Stomach (tissue), 8 donors: ENCODE measurements at regions not wholly inside any gene's neighbourhood (a gene's known extent, or its start where the extent isn't known, plus 50 kb on each side); places are given as distances from the start of the nearest gene placed in this dataset.
"Not testable (repeated sequence)": the region's sequence is repeated elsewhere in the genome, so short reads cannot be mapped to it uniquely, and the experiment has no call there.

ENCODE experiments used
- DNase-seq, 2 donors: peaks; one replicate each; pipeline versions ENCODE4 v3.0.0 to v3.0.0-alpha.2; 2013 to 2019
- H3K27ac ChIP-seq, 5 donors: fragments of 200-600 bp in 4 of 5; sonication (generic) in 4 of 5; one replicate each; pipeline ENCODE4 v1.5.1; 2013 to 2019; ENCODE audit warnings: mild to moderate bottlenecking in 1 of 5, moderate library complexity in 1 of 5
- H3K27me3 ChIP-seq, 3 donors: fragments of 200-600 bp; sonication (generic); one replicate each; pipeline ENCODE4 v1.5.1; 2017 to 2019; ENCODE audit warnings: mixed run types in 1 of 3
- H3K36me3 ChIP-seq, 4 donors: fragments of 200-600 bp; sonication (generic); 1 replicate in 3 of 4; 2 replicates in 1 of 4; pipeline ENCODE4 v1.5.1; 2016 to 2019
- H3K4me1 ChIP-seq, 4 donors: fragments of 200-600 bp; sonication (generic); one replicate each; pipeline ENCODE4 v1.5.1; 2016 to 2019
- H3K4me3 ChIP-seq, 4 donors: fragments of 200-600 bp; sonication (generic) in 3 of 4; one replicate each; pipeline ENCODE4 v1.5.1; 2016 to 2019; ENCODE audit warnings: mild to moderate bottlenecking in 1 of 4
- H3K9me3 ChIP-seq, 4 donors: fragments of 200-600 bp; sonication (generic); one replicate each; pipeline ENCODE4 v1.5.1; 2016 to 2019
- EP300 ChIP-seq: sonication (generic); formaldehyde crosslinking; IDR thresholded peaks from one replicate; pipeline ENCODE4 v1.6.1; 2017; ENCODE audit warnings: antibody characterized with exemption
- POLR2A ChIP-seq, 4 donors: fragments of 450-650 bp; IDR thresholded peaks; one replicate each; pipeline ENCODE4 v1.6.1; 2016; ENCODE audit warnings: antibody characterized with exemption in 4 of 4, control low read depth in 2 of 4, mild to moderate bottlenecking in 1 of 4, moderate library complexity in 1 of 4
- POLR2AphosphoS5 ChIP-seq, 3 donors: sonication (generic); formaldehyde crosslinking; IDR thresholded peaks; one replicate each; pipeline ENCODE4 v1.6.1; 2016; ENCODE audit warnings: antibody characterized with exemption in 3 of 3
- WGBS, 5 donors: extraction: QIAGEN DNeasy Blood & Tissue Kit in 3 of 5; methylation state at CpG; one replicate each; pipeline versions ENCODE4 v1.1.5 to v1.1.7; 2013 to 2018; 5-methylcytosine and 5-hydroxymethylcytosine counted together
- intact Hi-C: fragments of 100-400 bp; cut with DNase I; formaldehyde crosslinking; loops from one replicate; pipeline ENCODE4 v1.15.1; 2023; ENCODE audit warnings: low total_unique reads
- TF ChIP-seq, protein P1 (sequence below), 7 experiments: fragments of 450-650 bp in 4 of 7; fragments of 200-600 bp in 3 of 7; sonication (generic) in 3 of 7; IDR thresholded peaks; one replicate each; pipeline ENCODE4 v1.5.1; 2016 to 2019; ENCODE audit warnings: antibody characterized with exemption in 7 of 7, control low read depth in 2 of 7, mild to moderate bottlenecking in 1 of 7
- donor health status: healthy with polysubstance abuse.
- donor health status: Bipolar disorder and iron deficiency.
- donor health status: healthy.

DNA sequence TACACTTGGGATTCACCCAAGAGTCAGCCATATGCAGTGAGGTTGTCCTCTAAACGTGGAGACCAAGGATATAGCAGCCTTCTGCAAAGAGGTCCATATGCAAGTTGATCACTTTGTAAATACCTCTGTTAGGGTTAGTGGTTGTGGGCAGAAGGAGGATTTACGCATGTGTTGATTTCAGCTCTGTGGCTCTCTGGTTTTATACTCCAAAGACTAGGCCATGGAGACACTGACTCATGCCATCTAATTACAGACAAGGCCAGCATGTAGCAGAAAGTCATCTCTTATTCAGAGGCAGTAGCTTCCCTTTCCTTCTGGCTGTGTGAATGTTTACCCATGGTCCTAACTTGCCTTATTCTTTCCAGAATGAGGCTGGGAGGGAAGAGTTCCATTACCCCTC is 140.9 kb upstream of the GOLGA6L4 start:
- H3K27ac ChIP-seq, H3K4me3 ChIP-seq, intact Hi-C loops, H3K9me3 ChIP-seq, DNase-seq, H3K27me3 ChIP-seq, H3K36me3 ChIP-seq, H3K4me1 ChIP-seq: not testable (repeated sequence)
- 53 to 84% (median 68%) methylated on average over 2 of the region's 2 CpGs for WGBS, 5 donors

DNA sequence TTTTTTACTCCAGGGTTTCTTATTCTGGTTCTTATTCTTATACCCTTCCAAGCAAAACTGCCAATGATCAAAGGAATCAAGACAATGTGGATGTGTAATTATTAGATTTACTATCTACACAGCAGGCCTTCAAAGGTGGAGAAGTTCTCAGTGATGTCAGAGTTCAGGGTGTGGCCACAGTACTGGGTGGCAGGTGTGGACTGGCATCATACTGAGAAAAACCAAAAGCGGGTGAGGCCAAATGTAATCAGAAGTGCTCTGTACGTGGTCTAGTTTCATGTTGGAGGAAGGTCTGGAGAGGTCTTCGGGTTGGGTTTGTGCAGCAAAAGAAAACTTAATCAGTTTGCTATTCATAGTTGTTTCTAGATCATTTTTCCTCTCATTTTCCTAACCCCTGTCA is 138.5 kb upstream of the GOLGA6L4 start:
- H3K27me3 ChIP-seq, intact Hi-C loops, H3K9me3 ChIP-seq, DNase-seq, H3K27ac ChIP-seq, H3K36me3 ChIP-seq, H3K4me3 ChIP-seq, H3K4me1 ChIP-seq: not testable (repeated sequence)
- WGBS, 5 donors: 43 to 64% (median 58%) methylated on average over 3 of the region's 3 CpGs

GRCh38 chr15:84098604-84099003 is 137.0 kb upstream of the GOLGA6L4 start:
- H3K9me3 ChIP-seq: no peaks in the 10 kb centered on the region
- TF ChIP-seq, protein P1, sequence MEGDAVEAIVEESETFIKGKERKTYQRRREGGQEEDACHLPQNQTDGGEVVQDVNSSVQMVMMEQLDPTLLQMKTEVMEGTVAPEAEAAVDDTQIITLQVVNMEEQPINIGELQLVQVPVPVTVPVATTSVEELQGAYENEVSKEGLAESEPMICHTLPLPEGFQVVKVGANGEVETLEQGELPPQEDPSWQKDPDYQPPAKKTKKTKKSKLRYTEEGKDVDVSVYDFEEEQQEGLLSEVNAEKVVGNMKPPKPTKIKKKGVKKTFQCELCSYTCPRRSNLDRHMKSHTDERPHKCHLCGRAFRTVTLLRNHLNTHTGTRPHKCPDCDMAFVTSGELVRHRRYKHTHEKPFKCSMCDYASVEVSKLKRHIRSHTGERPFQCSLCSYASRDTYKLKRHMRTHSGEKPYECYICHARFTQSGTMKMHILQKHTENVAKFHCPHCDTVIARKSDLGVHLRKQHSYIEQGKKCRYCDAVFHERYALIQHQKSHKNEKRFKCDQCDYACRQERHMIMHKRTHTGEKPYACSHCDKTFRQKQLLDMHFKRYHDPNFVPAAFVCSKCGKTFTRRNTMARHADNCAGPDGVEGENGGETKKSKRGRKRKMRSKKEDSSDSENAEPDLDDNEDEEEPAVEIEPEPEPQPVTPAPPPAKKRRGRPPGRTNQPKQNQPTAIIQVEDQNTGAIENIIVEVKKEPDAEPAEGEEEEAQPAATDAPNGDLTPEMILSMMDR (IDR thresholded peaks at IDR 0.05): no peak
- TF ChIP-seq EP300 (no peak), POLR2A (IDR thresholded peaks at IDR 0.05) (no peak), POLR2AphosphoS5 (IDR thresholded peaks at IDR 0.05) (no peak)
- H3K27ac ChIP-seq: no peak overlapping the region
- H3K27me3 ChIP-seq: no peaks in the 10 kb centered on the region
- intact Hi-C loops: no loop called here
- H3K36me3 ChIP-seq: no peaks in the 10 kb centered on the region
- H3K4me1 ChIP-seq: no peaks in the 10 kb centered on the region
- DNase-seq: no peak
- no peak overlapping the region for H3K4me3 ChIP-seq

DNA sequence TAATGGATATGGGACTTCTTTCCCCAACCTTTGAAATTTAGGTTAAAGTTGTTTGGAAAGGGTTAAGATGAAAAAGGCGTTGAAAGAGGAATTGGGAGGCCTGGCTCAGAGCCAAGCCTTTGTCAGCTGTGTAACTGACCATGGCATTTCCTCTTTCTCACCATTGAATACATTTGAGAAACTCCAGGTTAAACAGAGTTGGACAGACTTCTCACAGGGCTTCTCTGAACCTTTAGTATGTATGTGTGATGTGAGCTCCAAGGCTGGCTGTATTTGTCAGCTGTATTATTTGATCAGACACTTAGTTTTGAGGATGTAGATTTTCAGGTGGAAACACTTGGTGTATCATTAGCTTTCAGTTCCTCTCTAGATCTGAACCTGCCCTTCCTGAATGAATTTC is 136.4 kb upstream of the GOLGA6L4 start:
- H3K4me3 ChIP-seq: no peak overlapping the region
- TF ChIP-seq POLR2AphosphoS5 (IDR thresholded peaks at IDR 0.05) (no peak), EP300 (no peak), POLR2A (IDR thresholded peaks at IDR 0.05) (no peak)
- TF ChIP-seq, protein P1 (IDR thresholded peaks at IDR 0.05): no peak
- no peaks in the 10 kb centered on the region for H3K4me1 ChIP-seq
- no peaks in the 10 kb centered on the region for H3K36me3 ChIP-seq
- H3K27ac ChIP-seq: no peak overlapping the region
- 0 to 5% (median 2%) methylated on average over 1 of the region's 1 CpG for WGBS, 5 donors
- H3K27me3 ChIP-seq: no peaks in the 10 kb centered on the region
- DNase-seq: peak; percentile 34 to 50
- intact Hi-C loops: no loop called here
- H3K9me3 ChIP-seq: no peaks in the 10 kb centered on the region

- Histone ChIP-seq H3K36me3 (no peaks in the 10 kb centered on the region), H3K27me3 (no peaks in the 10 kb centered on the region), H3K4me3 (no peak overlapping the region), H3K4me1 (no peaks in the 10 kb centered on the region), H3K27ac (no peak overlapping the region), H3K9me3 (no peaks in the 10 kb centered on the region)
- TF ChIP-seq, protein P1 (IDR thresholded peaks at IDR 0.05): no peak
- no peak for TF ChIP-seq POLR2AphosphoS5 (IDR thresholded peaks at IDR 0.05)
- TF ChIP-seq EP300: no peak
- TF ChIP-seq POLR2A (IDR thresholded peaks at IDR 0.05): no peak
- DNase-seq: no peak
- 56 to 64% (median 62%) methylated on average over 4 of the region's 4 CpGs for WGBS, 5 donors
- intact Hi-C loops: no loop called here
These were observed 132.2 kb upstream of the GOLGA6L4 start for GRCh38 chr15:84103345-84103744.

DNA sequence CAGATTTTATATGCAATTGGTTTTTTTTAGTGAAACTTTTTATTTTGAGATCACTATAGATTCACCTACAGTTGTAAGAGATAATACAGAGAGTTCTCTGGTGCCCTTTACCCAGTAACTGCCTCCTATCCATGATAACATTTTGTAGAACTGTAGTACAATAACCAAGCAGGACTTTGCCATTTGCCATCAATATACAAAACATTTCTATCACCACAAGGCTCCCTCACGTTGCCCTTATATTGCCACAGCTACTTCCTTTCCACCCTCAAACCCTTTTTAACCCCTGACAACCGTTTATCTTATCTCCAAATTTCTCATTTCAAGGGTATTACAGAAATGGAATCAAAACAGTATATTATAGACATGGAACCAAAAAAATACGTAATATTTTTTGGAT is 130.7 kb upstream of the GOLGA6L4 start:
- Histone ChIP-seq H3K9me3 (no peaks in the 10 kb centered on the region), H3K36me3 (no peaks in the 10 kb centered on the region), H3K4me3 (no peak overlapping the region), H3K27ac (no peak overlapping the region), H3K4me1 (no peaks in the 10 kb centered on the region), H3K27me3 (no peaks in the 10 kb centered on the region)
- no peak for DNase-seq
- 49 to 64% (median 59%) methylated on average over 3 of the region's 3 CpGs for WGBS, 5 donors
- intact Hi-C loops: no loop called here
- TF ChIP-seq, protein P1 (IDR thresholded peaks at IDR 0.05): no peak
- TF ChIP-seq EP300 (no peak), POLR2A (IDR thresholded peaks at IDR 0.05) (no peak), POLR2AphosphoS5 (IDR thresholded peaks at IDR 0.05) (no peak)
